Hematopoietic multipotent progenitor cell treated with erythropoietin and hydrocortisone succinate and interleukin-3 and kit ligand, for 17 days (in vitro differentiated cells): ENCODE measurements at regions not wholly inside any gene's neighbourhood (a gene's known extent, or its start where the extent isn't known, plus 50 kb on each side); places are given as distances from the start of the nearest gene placed in this dataset.
"Not testable (repeated sequence)": the region's sequence is repeated elsewhere in the genome, so short reads cannot be mapped to it uniquely, and the experiment has no call there.

Experiments used
- DNase-seq: peaks from one replicate; pipeline ENCODE4 v3.0.0-alpha.2; 2015; ENCODE audit warnings: low spot score

- DNase-seq = no peak
Observed at GRCh38 chr3:160047876-160048275, 59.2 kb downstream of the IL12A start.

GRCh38 chr3:160049038-160049437 is 60.4 kb downstream of the IL12A start:
- DNase-seq = no peak

- DNase-seq = no peak
Observed at GRCh38 chr3:160049565-160049964, 60.9 kb downstream of the IL12A start.

- DNase-seq = no peak
Observed at GRCh38 chr3:160049988-160050387, 61.4 kb downstream of the IL12A start.

GRCh38 chr3:160052385-160053047 is 63.9 kb downstream of the IL12A start:
- DNase-seq = no peak

- no peak for DNase-seq
Observed at GRCh38 chr3:160053048-160053391, 64.4 kb downstream of the IL12A start.

GRCh38 chr3:160054862-160055261 is 66.2 kb downstream of the IL12A start:
- not testable (repeated sequence) for DNase-seq

GRCh38 chr3:160055659-160056058 is 67.0 kb downstream of the IL12A start:
- DNase-seq = no peak

GRCh38 chr3:160057331-160057730 is 68.7 kb downstream of the IL12A start:
- no peak for DNase-seq

- DNase-seq = no peak
Observed at GRCh38 chr3:160060409-160061027, 71.9 kb downstream of the IL12A start.

- no peak for DNase-seq
Observed at GRCh38 chr3:160061525-160061924, 72.9 kb downstream of the IL12A start.

GRCh38 chr3:160065282-160065681 is 76.6 kb downstream of the IL12A start:
- DNase-seq = no peak

GRCh38 chr3:160065786-160066185 is 77.2 kb downstream of the IL12A start:
- DNase-seq = no peak

- no peak for DNase-seq
Observed at GRCh38 chr3:160069986-160070385, 81.4 kb downstream of the IL12A start.

- no peak for DNase-seq
Observed at GRCh38 chr3:160076519-160076918, 87.9 kb downstream of the IL12A start.

- DNase-seq = no peak
Observed at GRCh38 chr3:160078533-160078932, 89.9 kb downstream of the IL12A start.

- no peak for DNase-seq
Observed at GRCh38 chr3:160081958-160082533, 93.4 kb downstream of the IL12A start.

- DNase-seq = no peak
Observed at GRCh38 chr3:160084998-160085397, 96.4 kb downstream of the IL12A start.

GRCh38 chr3:160088492-160089137 is 100.0 kb downstream of the IL12A start:
- no peak for DNase-seq

- no peak for DNase-seq
Observed at GRCh38 chr3:160090653-160091052, 102.0 kb downstream of the IL12A start.

- no peak for DNase-seq
Observed at GRCh38 chr3:160091441-160091840, 102.8 kb downstream of the IL12A start.

- no peak for DNase-seq
Observed at GRCh38 chr3:160092760-160093159, 104.1 kb downstream of the IL12A start.

- no peak for DNase-seq
Observed at GRCh38 chr3:160094562-160094961, 105.9 kb downstream of the IL12A start.
